SU-DHL-6 (cell line): ENCODE measurements at regions not wholly inside any gene's neighbourhood (a gene's known extent, or its start where the extent isn't known, plus 50 kb on each side); places are given as distances from the start of the nearest gene placed in this dataset.

Experiments
- EZH2phosphoT487 ChIP-seq: fragments of 200-600 bp; sonication (generic), shearing (Covaris generic); conservative IDR thresholded peaks from 2 replicates; pipeline ENCODE4 v1.6.1; 2018; ENCODE audit warnings: mild to moderate bottlenecking, antibody characterized with exemption, low read length, moderate library complexity, mixed read lengths
- TF ChIP-seq, protein P1 (sequence below): fragments of 200-600 bp; sonication (generic); IDR thresholded peaks from one replicate; pipeline ENCODE4 v1.5.1; 2017; ENCODE audit warnings: antibody characterized with exemption, mild to moderate bottlenecking, low read length, moderate library complexity; ENCODE audit not compliant: insufficient read depth, poor library complexity, severe bottlenecking

DNA sequence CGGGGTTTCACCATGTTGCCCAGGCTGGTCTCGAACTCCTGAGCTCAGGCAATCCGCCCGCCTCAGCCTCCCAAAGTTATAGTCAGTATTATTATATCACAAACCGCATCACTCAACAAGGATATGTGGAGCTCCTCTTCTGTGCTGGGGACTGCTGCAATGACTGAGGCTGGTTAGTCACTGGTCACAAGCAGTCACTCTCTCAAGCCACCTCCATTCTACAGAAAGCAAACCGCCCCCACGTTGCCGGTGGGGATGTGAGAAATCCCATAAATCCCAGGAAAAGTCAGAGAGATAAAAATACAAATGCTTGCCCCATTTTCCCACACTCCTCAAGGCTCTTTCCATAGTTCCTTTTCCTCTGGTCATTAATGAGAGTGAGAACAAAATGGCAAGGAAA is 155.7 kb downstream of the ADSS2 start:
- TF ChIP-seq, protein P1, sequence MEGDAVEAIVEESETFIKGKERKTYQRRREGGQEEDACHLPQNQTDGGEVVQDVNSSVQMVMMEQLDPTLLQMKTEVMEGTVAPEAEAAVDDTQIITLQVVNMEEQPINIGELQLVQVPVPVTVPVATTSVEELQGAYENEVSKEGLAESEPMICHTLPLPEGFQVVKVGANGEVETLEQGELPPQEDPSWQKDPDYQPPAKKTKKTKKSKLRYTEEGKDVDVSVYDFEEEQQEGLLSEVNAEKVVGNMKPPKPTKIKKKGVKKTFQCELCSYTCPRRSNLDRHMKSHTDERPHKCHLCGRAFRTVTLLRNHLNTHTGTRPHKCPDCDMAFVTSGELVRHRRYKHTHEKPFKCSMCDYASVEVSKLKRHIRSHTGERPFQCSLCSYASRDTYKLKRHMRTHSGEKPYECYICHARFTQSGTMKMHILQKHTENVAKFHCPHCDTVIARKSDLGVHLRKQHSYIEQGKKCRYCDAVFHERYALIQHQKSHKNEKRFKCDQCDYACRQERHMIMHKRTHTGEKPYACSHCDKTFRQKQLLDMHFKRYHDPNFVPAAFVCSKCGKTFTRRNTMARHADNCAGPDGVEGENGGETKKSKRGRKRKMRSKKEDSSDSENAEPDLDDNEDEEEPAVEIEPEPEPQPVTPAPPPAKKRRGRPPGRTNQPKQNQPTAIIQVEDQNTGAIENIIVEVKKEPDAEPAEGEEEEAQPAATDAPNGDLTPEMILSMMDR: no peak
- TF ChIP-seq EZH2phosphoT487: no peak
